ENCODE measurements at regions not wholly inside any gene's neighbourhood (a gene's known extent, or its start where the extent isn't known, plus 50 kb on each side); places are given as distances from the start of the nearest gene placed in this dataset.

- H2AFZ ChIP-seq (ENCODE audit: low read length): no peak overlapping the region
- no peak overlapping the region for H4K5ac ChIP-seq (ENCODE audit: insufficient read length, low read depth, low read length)
- H3K4me3 ChIP-seq (ENCODE audit: extremely low read depth in 1 of 4, insufficient read depth in 2 of 4, low read depth in 3 of 4, low read length in 4 of 4): no peak overlapping the region
- no peak overlapping the region for H3K9ac ChIP-seq (replicated peaks in 1 of 4; ENCODE audit: extremely low read depth in 1 of 4, low read depth in 3 of 4, low read length in 3 of 4)
- no peak overlapping the region for H2BK15ac ChIP-seq (ENCODE audit: low read length)
- CTCF ChIA-PET (ENCODE audit: partially characterized antibody): interaction anchor here (0.6 to 1.0 kb wide), 2 partner anchors 8 to 117 kb away, joined by 3 to 4 read pairs; no protein-coding TSS in a partner anchor
- H3K79me1 ChIP-seq (ENCODE audit: low read depth, low read length): no peaks in the 10 kb centered on the region
- H2AK5ac ChIP-seq (ENCODE audit: low read depth, low read length): no peak overlapping the region
- H2BK5ac ChIP-seq (ENCODE audit: low read depth, low read length): no peak overlapping the region
- no peak overlapping the region for H3K18ac ChIP-seq (ENCODE audit: extremely low read depth, low read length)
- DNase-seq (ENCODE audit: low read depth in 1 of 2, low spot score in 2 of 2) (no peak), FAIRE-seq (no peak)
- H3K23me2 ChIP-seq (ENCODE audit: low read depth, low read length): no peaks in the 10 kb centered on the region
- peaks cover 0 to 1% (median 0%) of the 10 kb centered on the region in 4 experiments; a peak in 1 of 7 replicates for H3K27me3 ChIP-seq (replicated peaks in 1 of 4; ENCODE audit: control insufficient read depth in 3 of 4, extremely low read depth in 1 of 4, insufficient read depth in 3 of 4, low read length in 3 of 4)
- H3K4me2 ChIP-seq (ENCODE audit: insufficient read depth in 1 of 2, low read depth in 2 of 2, low read length in 2 of 2): no peak overlapping the region
- H3K9me3 ChIP-seq (ENCODE audit: insufficient read depth in 2 of 2, low read depth in 1 of 2, low read length in 1 of 2): no peaks in the 10 kb centered on the region
- H2BK12ac ChIP-seq (ENCODE audit: low read depth, low read length): no peak overlapping the region
- H4K20me1 ChIP-seq (replicated peaks in 1 of 2; ENCODE audit: control insufficient read depth in 1 of 2, insufficient read depth in 2 of 2, low read length in 2 of 2): no peaks in the 10 kb centered on the region
- no peak overlapping the region for H3K23ac ChIP-seq (ENCODE audit: insufficient read length)
- no peak overlapping the region for H4K8ac ChIP-seq (ENCODE audit: extremely low read depth, insufficient read depth, low read length)
- H3K36me3 ChIP-seq (ENCODE audit: control insufficient read depth in 2 of 4, insufficient read depth in 4 of 4, low read length in 3 of 4): no peaks in the 10 kb centered on the region
- H3K14ac ChIP-seq (ENCODE audit: insufficient read length): no peak overlapping the region
- no peak overlapping the region for H3K4ac ChIP-seq (replicated peaks; ENCODE audit: insufficient read length, low read depth, low read length)
- H2BK120ac ChIP-seq (replicated peaks; ENCODE audit: low read depth, low read length): no peak overlapping the region
- TF ChIP-seq GABPA (IDR thresholded peaks at IDR 0.05; ENCODE audit: borderline replicate concordance, insufficient read depth, low read length) (no peak), ATF3 (IDR thresholded peaks at IDR 0.05; ENCODE audit: insufficient read depth, low read depth, low read length) (no peak), FOSL1 (IDR thresholded peaks at IDR 0.05; ENCODE audit: insufficient read depth, low read depth, low read length) (no peak), SUZ12 (IDR thresholded peaks at IDR 0.05; ENCODE audit: low read length) (no peak), MAX (IDR thresholded peaks at IDR 0.05) (no peak), EGR1 (IDR thresholded peaks at IDR 0.05; ENCODE audit: borderline replicate concordance, low read depth, low read length) (no peak), SIN3A (conservative IDR thresholded peaks at IDR 0.05 in 1 of 2, IDR thresholded peaks at IDR 0.05 in 1 of 2; ENCODE audit: low read depth in 1 of 2, low read length in 2 of 2) (no peak), TBP (IDR thresholded peaks at IDR 0.05; ENCODE audit: low read depth, low read length) (no peak), ZNF274 (IDR thresholded peaks at IDR 0.05; ENCODE audit: borderline replicate concordance, extremely low read depth, low read length) (no peak), TCF12 (IDR thresholded peaks at IDR 0.05; ENCODE audit: low read depth, low read length) (no peak), RBBP5 (IDR thresholded peaks at IDR 0.05; ENCODE audit: borderline replicate concordance, low read depth, low read length) (no peak), SIX5 (IDR thresholded peaks at IDR 0.05; ENCODE audit: low read depth, low read length) (no peak), POU5F1 (IDR thresholded peaks at IDR 0.05; ENCODE audit: low read depth, low read length) (no peak), KDM5A (IDR thresholded peaks at IDR 0.05; ENCODE audit: low read length) (no peak)
- H3K27ac ChIP-seq (ENCODE audit: low read depth, low read length): no peak overlapping the region
- POLR2A ChIA-PET (ENCODE audit: partially characterized antibody): no interaction called here
- 67% methylated on average over 1 of the region's 1 CpG; no CpG with 5 or more reads in 1 of the 2 experiments for WGBS, 2 experiments (ENCODE audit: extremely low coverage in 1 of 2, insufficient coverage in 1 of 2, insufficient read length in 1 of 2, insufficient replicate concordance in 2 of 2, low coverage in 1 of 2, low lambda C conversion rate in 2 of 2, missing lambda C conversion rate in 1 of 2)
- no peaks in the 10 kb centered on the region for H3K79me2 ChIP-seq (ENCODE audit: control insufficient read depth in 1 of 2, insufficient read depth in 2 of 2, low read length in 2 of 2)
- H3K4me1 ChIP-seq (replicated peaks in 1 of 4; ENCODE audit: control insufficient read depth in 3 of 4, insufficient read depth in 4 of 4, low read length in 3 of 4): no peaks in the 10 kb centered on the region
- H2BK20ac ChIP-seq (ENCODE audit: low read length): no peak overlapping the region
- no peak overlapping the region for H3K56ac ChIP-seq (replicated peaks; ENCODE audit: insufficient read length, low read depth, low read length)
- H4K91ac ChIP-seq (replicated peaks; ENCODE audit: insufficient read length, low read length): no peak overlapping the region
These were observed 310.0 kb downstream of the RBM26 start for GRCh38 chr13:79096099-79096498.

Measured in H1 (cell line).